ENCODE measurements at regions not wholly inside any gene's neighbourhood (a gene's known extent, or its start where the extent isn't known, plus 50 kb on each side); places are given as distances from the start of the nearest gene placed in this dataset.

- no peak overlapping the region for H3K4me3 Mint-ChIP-seq
- no peaks in the 10 kb centered on the region for H3K9me3 Mint-ChIP-seq
- H3K27me3 Mint-ChIP-seq = peaks cover 3% of the 10 kb centered on the region
- no peaks in the 10 kb centered on the region for H3K4me1 Mint-ChIP-seq
- no peak overlapping the region for H3K27ac Mint-ChIP-seq
- no peaks in the 10 kb centered on the region for H3K36me3 Mint-ChIP-seq
These were observed 198.9 kb upstream of the SGCD start for GRCh38 chr5:156128026-156128425.

- peaks cover 6% of the 10 kb centered on the region for H3K27me3 Mint-ChIP-seq
- H3K27ac Mint-ChIP-seq = no peak overlapping the region
- H3K4me1 Mint-ChIP-seq = no peaks in the 10 kb centered on the region
- peaks cover 2% of the 10 kb centered on the region for H3K36me3 Mint-ChIP-seq
- H3K9me3 Mint-ChIP-seq = no peaks in the 10 kb centered on the region
- no peak overlapping the region for H3K4me3 Mint-ChIP-seq
These were observed 192.7 kb upstream of the SGCD start for GRCh38 chr5:156134216-156134615.

GRCh38 chr5:156135531-156135930 lies 191.4 kb upstream of the SGCD start:
- Mint-ChIP-seq H3K27me3 (peaks cover 9% of the 10 kb centered on the region), H3K4me3 (no peak overlapping the region), H3K27ac (no peak overlapping the region), H3K9me3 (no peaks in the 10 kb centered on the region), H3K36me3 (peaks cover 2% of the 10 kb centered on the region), H3K4me1 (no peaks in the 10 kb centered on the region)

- H3K9me3 Mint-ChIP-seq = peaks cover 1% of the 10 kb centered on the region
- no peaks in the 10 kb centered on the region for H3K4me1 Mint-ChIP-seq
- peaks cover 9% of the 10 kb centered on the region for H3K27me3 Mint-ChIP-seq
- no peak overlapping the region for H3K27ac Mint-ChIP-seq
- peaks cover 2% of the 10 kb centered on the region for H3K36me3 Mint-ChIP-seq
- H3K4me3 Mint-ChIP-seq = no peak overlapping the region
These were observed 189.7 kb upstream of the SGCD start for GRCh38 chr5:156137071-156137869.

DNA sequence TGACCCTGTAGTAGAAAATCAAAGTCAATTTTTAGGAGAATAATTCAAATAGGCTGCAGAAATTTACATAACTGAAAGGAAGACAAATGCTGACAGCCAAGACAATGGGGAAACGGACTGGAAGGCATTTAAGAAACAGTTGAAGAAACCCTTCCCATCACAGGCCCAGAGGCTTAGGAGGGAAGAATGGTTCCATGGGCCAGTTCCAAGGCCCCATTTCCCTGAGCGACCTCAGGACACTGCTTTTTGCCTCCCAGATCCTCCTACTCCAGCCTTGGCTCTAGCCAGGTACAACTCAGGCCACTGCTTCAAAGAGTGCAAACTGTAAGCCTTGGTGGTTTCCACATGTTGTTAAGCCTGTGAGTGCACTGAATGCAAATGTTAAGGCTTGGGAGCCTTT lies 184.1 kb upstream of the SGCD start:
- no peak overlapping the region for H3K27ac Mint-ChIP-seq
- no peak overlapping the region for H3K4me3 Mint-ChIP-seq
- H3K27me3 Mint-ChIP-seq = peaks cover 6% of the 10 kb centered on the region
- H3K36me3 Mint-ChIP-seq = no peaks in the 10 kb centered on the region
- H3K9me3 Mint-ChIP-seq = peaks cover 11% of the 10 kb centered on the region
- no peaks in the 10 kb centered on the region for H3K4me1 Mint-ChIP-seq

DNA sequence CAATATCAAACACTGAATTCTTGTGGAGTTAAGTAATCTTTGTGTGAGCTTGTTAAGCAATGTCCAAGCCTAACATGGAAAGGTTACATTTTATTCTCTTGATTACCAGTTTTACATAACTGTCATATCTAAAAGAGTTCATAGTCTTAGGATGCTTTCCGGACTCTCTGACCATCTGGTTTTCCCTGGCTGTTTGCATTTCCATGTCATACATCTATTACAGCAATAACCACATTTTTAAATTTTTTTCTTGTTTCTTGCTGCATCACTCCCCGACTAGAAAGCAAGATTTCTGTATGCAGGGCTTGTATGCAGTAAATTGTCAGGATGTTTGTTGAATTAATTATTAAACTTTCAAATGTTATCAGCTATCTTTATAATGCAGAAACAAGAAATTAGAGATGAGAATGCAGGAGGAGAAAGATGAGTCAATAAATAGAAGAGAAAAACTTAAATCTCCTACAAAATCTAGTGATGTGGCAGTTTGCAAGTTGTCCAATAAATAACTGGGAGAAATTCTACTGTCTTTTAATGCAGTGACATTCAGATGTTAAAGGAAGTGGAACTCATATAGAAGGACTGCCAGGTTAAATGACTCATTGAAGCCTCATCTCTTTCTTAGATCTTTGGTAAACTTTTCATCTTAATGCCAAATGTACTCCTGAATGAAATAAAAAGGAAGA lies 179.6 kb upstream of the SGCD start:
- Mint-ChIP-seq H3K36me3 (no peaks in the 10 kb centered on the region), H3K9me3 (peaks cover 8% of the 10 kb centered on the region), H3K4me1 (no peaks in the 10 kb centered on the region), H3K27me3 (peaks cover 4% of the 10 kb centered on the region), H3K27ac (no peak overlapping the region), H3K4me3 (no peak overlapping the region)

DNA sequence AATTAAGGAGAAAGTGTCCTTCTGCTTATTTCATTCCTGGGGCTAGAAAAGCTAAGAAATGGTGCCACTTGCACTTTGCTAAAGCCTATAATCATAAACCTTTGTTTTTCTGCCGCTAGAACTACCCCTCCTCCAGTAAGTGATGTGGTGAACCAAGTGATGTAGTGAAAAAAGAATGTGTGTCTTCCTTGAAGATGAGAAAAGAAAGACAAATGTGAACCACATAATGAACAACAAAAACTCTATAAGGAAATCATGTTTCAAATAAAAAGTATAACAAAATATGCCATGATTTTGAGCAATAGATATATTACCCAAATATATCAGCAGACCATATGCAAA lies 179.0 kb upstream of the SGCD start:
- H3K4me3 Mint-ChIP-seq = no peak overlapping the region
- no peaks in the 10 kb centered on the region for H3K36me3 Mint-ChIP-seq
- H3K4me1 Mint-ChIP-seq = no peaks in the 10 kb centered on the region
- H3K9me3 Mint-ChIP-seq = peaks cover 4% of the 10 kb centered on the region
- H3K27me3 Mint-ChIP-seq = peaks cover 4% of the 10 kb centered on the region
- H3K27ac Mint-ChIP-seq = no peak overlapping the region

GRCh38 chr5:156148301-156148700 lies 178.7 kb upstream of the SGCD start:
- H3K27ac Mint-ChIP-seq = no peak overlapping the region
- no peaks in the 10 kb centered on the region for H3K36me3 Mint-ChIP-seq
- H3K4me3 Mint-ChIP-seq = no peak overlapping the region
- no peaks in the 10 kb centered on the region for H3K4me1 Mint-ChIP-seq
- peaks cover 4% of the 10 kb centered on the region for H3K9me3 Mint-ChIP-seq
- peaks cover 4% of the 10 kb centered on the region for H3K27me3 Mint-ChIP-seq

- Mint-ChIP-seq H3K27me3 (peaks cover 4% of the 10 kb centered on the region), H3K9me3 (peaks cover 4% of the 10 kb centered on the region), H3K4me3 (no peak overlapping the region), H3K4me1 (no peaks in the 10 kb centered on the region), H3K27ac (no peak overlapping the region), H3K36me3 (no peaks in the 10 kb centered on the region)
These were observed 177.8 kb upstream of the SGCD start for GRCh38 chr5:156149213-156149612.

GRCh38 chr5:156153602-156154001 lies 173.4 kb upstream of the SGCD start:
- Mint-ChIP-seq H3K27ac (no peak overlapping the region), H3K27me3 (no peaks in the 10 kb centered on the region), H3K36me3 (no peaks in the 10 kb centered on the region), H3K4me1 (no peaks in the 10 kb centered on the region), H3K4me3 (no peak overlapping the region), H3K9me3 (no peaks in the 10 kb centered on the region)

GRCh38 chr5:156154757-156155156 lies 172.2 kb upstream of the SGCD start:
- Mint-ChIP-seq H3K27me3 (no peaks in the 10 kb centered on the region), H3K9me3 (no peaks in the 10 kb centered on the region)

DNA sequence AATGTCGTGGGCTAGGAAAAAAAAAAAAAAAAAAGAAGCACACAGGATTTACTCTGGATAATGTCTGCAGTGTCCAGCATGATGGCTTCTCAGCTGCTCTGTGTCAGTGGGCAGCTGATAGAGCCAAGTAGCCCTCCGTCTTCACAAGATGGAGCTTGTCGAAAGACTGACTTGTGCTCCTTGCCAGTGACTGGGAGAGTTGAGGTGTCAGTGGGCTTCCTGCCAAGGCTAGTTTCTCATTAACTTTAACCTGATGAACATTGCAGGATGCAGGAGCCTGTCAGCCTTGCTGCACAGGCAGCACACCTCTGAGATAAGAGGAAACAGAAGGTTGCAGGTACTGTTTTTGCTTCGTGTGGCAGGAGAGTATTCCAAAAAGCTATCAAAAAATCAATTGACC lies 171.4 kb upstream of the SGCD start:
- H3K27ac Mint-ChIP-seq = no peak overlapping the region
- H3K36me3 Mint-ChIP-seq = no peaks in the 10 kb centered on the region
- no peak overlapping the region for H3K4me3 Mint-ChIP-seq

More at GRCh38 chr5:156154757-156155156, 172.2 kb upstream of the SGCD start:
- no peak overlapping the region for H3K27ac Mint-ChIP-seq
- no peaks in the 10 kb centered on the region for H3K4me1 Mint-ChIP-seq
- no peak overlapping the region for H3K4me3 Mint-ChIP-seq
- H3K36me3 Mint-ChIP-seq = no peaks in the 10 kb centered on the region

DNA sequence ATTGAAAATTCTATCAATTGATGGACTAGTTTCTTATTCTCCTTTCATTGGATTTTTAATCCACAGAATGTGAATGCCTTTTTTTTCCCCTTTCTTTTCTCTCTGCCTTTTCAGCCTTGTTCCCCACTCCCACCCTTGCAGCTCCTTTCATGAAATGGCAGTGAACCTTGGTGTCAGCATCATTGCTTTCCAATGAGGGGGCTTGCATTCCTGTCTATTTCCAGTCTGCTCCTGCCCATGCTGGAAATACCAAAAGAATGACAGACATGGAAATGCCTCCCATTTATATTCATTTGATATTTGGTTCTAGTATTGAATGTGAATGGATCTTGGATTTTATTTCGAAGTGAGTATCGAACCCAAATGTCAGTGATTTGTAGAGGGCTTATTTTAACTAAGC lies 162.7 kb upstream of the SGCD start:
- no peak overlapping the region for H3K27ac Mint-ChIP-seq
- peaks cover 4% of the 10 kb centered on the region for H3K27me3 Mint-ChIP-seq
- no peaks in the 10 kb centered on the region for H3K4me1 Mint-ChIP-seq
- no peaks in the 10 kb centered on the region for H3K9me3 Mint-ChIP-seq
- no peaks in the 10 kb centered on the region for H3K36me3 Mint-ChIP-seq
- H3K4me3 Mint-ChIP-seq = no peak overlapping the region

More for the DNA sequence above, 171.4 kb upstream of the SGCD start:
- H3K27me3 Mint-ChIP-seq = no peaks in the 10 kb centered on the region
- H3K4me1 Mint-ChIP-seq = no peaks in the 10 kb centered on the region
- no peaks in the 10 kb centered on the region for H3K9me3 Mint-ChIP-seq

DNA sequence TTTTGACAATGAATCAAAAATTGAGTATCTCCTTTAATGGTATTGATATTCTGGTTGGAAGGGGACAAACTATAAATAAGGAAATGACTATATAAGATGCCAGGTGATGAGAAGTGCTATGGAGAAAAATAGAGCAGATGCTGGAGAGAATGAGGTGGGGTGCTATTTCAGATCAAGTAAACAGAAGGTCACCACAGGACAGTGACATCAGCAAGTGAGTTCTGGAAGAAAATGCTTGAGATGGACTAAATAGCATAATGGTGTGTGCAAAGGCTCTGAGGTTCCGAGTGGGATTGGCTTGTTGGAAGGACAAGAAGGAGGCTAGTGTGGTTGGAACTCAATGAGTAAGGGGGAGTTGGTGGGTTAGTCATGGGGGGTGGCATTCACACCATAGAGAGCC lies 157.5 kb upstream of the SGCD start:
- no peak overlapping the region for H3K4me3 Mint-ChIP-seq
- no peaks in the 10 kb centered on the region for H3K36me3 Mint-ChIP-seq
- H3K27ac Mint-ChIP-seq = no peak overlapping the region
- H3K9me3 Mint-ChIP-seq = no peaks in the 10 kb centered on the region
- no peaks in the 10 kb centered on the region for H3K4me1 Mint-ChIP-seq
- peaks cover 1% of the 10 kb centered on the region for H3K27me3 Mint-ChIP-seq

GRCh38 chr5:156170351-156170961 lies 156.5 kb upstream of the SGCD start:
- peaks cover 1% of the 10 kb centered on the region for H3K27me3 Mint-ChIP-seq

GRCh38 chr5:156174225-156174624 lies 152.7 kb upstream of the SGCD start:
- peaks cover 3% of the 10 kb centered on the region for H3K27me3 Mint-ChIP-seq
- no peaks in the 10 kb centered on the region for H3K36me3 Mint-ChIP-seq
- H3K4me1 Mint-ChIP-seq = no peaks in the 10 kb centered on the region

More at GRCh38 chr5:156170351-156170961, 156.5 kb upstream of the SGCD start:
- Mint-ChIP-seq H3K36me3 (no peaks in the 10 kb centered on the region), H3K27ac (no peak overlapping the region), H3K4me3 (no peak overlapping the region), H3K4me1 (no peaks in the 10 kb centered on the region), H3K9me3 (no peaks in the 10 kb centered on the region)

More at GRCh38 chr5:156174225-156174624, 152.7 kb upstream of the SGCD start:
- H3K9me3 Mint-ChIP-seq = no peaks in the 10 kb centered on the region
- no peak overlapping the region for H3K4me3 Mint-ChIP-seq
- H3K27ac Mint-ChIP-seq = no peak overlapping the region

Measured in activated naive CD4-positive, alpha-beta T cell treated with anti-CD3 and anti-CD28 coated beads, Interleukin-2, amount 50 U/mL, for 24 hours (primary cell).